Stimulated activated CD4-positive, alpha-beta T cell treated with anti-CD3 and anti-CD28 coated beads, Interleukin-1b, Interleukin-23, amount 100 ng/mL, for 24 hours (primary cell): ENCODE measurements at regions not wholly inside any gene's neighbourhood (a gene's known extent, or its start where the extent isn't known, plus 50 kb on each side); places are given as distances from the start of the nearest gene placed in this dataset.

Experiments used
- DNase-seq, 4 experiments: peaks; one replicate each; pipeline ENCODE4 v3.0.0-alpha.2; 2020; ENCODE audit warnings: low read depth in 4 of 4, low spot score in 1 of 4

DNA sequence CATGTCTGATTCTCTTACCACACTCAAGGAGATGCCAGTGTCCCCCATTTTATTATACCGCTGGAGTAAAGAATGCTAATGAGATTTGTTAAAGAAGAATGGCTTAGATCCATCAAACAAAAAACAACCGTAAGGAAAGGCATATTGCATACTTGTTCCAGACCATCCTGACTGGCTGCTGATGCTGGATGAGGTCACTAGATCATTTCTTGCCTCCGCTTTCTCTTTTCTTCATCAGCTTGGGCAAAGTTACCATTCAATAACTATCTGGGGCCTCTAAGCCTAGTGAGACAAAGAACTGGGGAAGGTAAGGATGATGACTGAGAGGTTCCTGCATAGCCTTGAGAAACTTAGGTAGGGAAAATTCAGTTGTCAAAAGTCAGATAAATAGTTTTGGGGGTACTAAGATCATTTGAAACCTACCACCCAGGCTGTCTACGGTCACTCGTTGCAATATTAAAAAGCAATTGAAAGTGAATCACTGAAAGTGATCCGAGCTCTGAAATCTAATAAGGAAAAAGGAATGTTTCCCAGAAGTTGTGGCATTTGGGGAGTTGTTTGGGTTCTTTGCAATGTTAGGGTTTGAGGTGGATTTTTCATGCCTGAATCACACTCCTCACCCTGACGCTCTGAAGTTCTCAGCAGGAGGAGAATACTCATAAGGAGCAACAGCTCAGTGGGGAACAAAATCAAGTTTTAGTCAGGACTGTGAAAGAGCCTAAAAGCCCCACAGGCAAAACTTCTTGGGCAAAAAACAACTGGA, 176.8 kb downstream of the HHIPL2 start:
- no peak for DNase-seq

DNA sequence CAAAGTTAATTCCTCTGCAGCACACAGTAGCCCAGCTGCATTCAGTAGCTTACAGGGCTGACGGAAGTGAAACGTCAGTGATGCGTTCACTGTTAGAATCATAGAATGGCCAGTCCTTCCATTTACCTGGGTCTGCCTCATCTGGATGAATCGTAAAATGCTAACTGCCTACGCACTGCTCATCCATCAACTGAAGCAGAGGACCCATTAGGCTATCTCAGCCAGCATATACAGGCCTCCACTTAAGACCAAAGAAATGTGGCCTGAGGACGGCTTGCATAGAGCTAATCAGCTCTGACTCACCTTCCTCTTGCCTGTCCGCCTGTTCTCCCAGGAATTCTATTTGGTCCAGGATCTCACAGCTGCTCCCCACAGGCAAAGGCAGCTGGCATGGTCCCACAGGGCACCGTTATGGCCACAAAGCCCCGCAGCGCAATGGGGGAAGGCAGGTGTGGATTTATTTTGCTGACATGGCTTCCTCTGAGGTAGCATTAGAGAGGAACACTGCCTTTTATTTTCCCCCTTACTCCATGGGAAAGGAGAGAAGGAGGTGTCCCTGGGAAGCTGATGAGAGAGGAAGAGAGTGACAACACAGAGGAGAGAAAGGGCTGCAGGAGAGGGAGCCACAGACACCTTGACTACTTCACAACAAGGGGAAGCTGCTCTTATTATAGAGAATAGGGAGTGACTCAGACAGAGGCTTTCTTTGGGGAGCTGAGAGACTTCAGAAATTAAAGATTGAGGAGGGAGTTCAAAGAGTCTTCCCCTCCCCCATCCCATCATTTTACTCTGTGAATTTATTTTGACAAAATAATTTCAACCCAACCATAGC, 177.6 kb downstream of the HHIPL2 start:
- no peak for DNase-seq

DNA sequence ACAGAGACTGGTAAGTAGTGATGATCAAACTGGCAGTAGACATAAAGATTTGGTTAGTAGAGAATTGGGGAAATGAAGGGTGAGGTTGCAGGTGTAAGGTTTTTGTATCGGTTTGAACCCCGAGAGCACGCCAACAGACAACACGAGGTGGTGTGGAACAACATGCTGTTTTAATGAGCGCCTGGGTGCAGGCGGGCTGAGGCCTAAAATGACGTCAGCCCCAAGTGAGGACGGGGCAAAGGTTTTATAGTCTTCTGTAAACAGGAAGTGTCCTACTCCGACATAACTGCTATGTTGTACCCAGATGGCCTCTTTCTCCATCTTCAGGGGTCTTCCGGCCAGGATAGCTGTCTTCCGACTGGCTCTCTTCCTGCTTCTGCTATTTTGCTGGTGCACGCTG, 178.8 kb downstream of the HHIPL2 start:
- no peak for DNase-seq

DNA sequence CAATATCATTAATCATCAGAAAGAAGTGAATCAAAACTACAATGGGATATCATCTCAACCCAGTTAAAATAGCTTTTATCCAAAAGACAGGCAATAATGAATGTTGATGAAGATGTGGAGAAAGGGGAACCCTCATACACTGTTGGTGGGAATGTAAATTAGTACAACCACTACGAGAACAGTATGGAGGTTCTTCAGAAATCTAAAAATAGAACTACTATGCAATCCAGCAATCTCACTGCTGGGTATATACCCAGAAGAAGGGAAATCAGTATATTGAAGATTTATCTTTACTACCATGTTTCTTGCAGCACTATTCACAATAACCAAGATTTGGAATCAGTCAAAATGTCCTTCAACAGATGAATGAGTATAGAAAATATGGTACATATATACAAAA, 189.8 kb downstream of the HHIPL2 start:
- no peak for DNase-seq

DNA sequence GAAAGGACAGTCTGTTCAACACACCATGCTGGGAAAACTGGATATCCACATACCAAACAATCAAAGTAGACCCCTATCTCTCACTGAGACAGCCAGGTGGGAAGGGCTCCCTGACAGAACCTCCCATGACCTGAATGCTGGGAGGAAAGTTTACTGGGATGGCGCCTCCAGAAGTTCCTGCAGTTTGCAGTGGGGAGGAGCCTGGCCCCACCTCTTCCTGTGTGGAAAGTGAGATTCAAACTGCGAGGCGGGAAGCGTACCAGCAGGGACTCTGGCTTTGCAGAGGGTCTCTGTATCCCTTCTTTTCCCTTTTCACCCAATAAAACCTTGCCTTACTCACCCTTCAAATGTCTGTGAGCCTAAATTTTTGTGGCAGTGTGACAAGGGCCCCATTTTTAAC, 190.7 kb downstream of the HHIPL2 start:
- DNase-seq, result no peak

DNA sequence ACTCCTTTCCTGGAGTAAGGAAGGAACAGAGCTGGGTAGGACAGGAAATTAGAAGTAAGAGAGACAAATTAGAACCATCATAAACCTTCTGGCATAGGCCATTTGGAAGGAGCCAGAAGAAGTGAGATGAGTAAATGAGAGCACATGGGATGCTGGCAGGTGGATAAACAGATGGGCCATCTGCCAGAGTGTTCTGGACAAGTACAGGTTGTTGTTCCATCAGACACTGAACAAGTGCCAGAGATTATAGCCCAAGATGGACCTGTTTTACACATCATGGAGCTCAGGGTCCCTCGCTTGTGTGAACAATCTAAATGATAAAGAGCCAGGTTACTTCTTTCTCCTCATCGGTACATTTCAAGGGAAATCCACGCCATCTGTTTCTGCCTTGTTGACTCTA, 200.3 kb downstream of the HHIPL2 start:
- DNase-seq, result no peak

DNA sequence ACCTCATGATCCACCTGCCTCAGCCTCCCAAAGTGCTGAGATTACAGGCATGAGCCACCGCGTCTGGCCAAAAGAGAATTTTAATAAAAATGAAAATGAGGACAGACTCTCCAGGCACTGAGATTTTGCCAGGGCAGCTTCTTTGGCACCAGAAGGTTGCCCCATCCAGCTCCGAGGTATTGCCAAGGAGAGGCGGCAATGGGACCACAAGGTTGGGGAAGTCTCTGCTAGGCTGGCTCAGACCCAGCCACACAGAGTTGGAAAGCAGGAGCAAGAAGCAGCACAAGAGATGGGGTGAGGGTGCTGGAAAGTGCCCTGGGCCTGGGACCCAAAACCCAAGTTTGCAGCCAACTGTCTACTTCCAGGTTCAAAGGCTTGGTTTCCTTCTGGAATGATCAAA, 200.9 kb downstream of the HHIPL2 start:
- no peak for DNase-seq

DNA sequence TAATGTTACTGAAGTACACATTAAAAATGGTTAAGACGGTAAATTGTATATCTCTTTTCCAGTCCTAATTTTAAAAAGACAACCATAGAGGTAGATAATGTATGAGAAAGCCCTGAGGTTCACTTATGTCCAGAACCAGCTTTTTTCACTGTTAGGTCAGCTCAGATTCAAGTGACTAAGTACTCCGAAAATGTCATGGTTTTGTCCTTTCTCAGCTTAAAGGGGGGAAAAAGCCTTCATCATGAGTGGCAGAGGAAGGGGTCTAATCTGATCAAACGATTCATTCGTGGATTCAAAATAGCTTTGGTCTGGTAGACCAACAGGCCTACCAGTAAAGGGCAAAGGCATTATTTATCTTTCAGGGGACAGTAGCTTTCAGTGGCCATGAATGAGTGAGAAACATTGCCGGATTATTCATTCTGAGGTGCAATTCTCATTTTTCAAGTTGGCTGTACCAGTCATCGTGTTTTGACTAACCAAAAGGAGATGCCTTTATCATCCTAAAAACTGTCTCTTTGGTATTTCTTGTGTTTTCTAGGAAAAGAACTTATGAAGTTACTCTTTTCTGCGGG, 208.4 kb downstream of the HHIPL2 start:
- DNase-seq, result no peak

DNA sequence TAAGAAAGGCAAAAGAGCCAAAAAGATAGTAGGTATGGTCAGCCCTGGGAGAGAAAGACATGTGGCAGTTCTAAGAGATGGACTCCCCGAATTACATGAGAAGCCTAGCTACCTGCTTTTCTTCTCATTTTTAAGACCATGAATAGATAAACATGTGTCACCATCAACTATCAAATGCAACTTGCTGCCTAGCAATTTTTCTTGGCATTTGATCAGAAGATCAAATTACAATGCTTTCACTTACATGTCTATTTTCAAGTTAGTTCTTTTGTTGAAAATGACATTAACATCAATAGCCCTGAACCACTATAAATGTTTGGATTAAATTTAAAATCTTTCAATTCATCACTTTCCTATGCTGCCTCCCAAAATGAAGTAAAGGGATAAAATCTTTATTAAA, 212.3 kb downstream of the HHIPL2 start:
- DNase-seq, result no peak

DNA sequence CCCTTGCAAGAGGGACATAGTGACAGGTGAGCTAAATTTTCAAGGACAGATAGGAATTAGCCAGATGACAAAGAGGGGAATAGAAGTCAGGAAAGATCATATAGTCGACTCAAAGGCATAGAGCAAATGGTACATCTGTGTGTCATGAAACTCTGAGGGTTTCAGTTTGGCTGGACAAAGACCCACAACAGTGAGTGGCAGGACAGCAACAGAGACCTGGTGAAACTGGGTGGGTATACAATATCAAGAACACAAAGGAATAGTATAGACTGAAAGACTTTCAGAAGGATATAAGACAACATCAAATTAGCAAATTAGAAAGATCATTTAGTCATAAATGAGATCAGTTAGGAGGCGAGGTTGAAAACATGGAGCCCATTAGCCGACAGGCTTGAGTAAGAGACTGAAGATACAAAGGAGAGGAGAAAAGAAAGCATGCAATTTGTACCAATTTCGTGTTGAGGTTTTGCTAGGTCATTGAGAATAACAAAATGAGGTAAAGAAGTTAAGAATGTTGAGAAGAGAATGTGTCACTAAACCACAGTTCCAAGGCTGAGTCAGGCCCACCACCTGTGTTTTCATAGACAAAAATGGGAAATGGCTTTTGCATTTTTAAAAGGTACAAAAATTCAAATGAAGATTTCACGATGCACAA, 213.8 kb downstream of the HHIPL2 start:
- DNase-seq, result no peak

DNA sequence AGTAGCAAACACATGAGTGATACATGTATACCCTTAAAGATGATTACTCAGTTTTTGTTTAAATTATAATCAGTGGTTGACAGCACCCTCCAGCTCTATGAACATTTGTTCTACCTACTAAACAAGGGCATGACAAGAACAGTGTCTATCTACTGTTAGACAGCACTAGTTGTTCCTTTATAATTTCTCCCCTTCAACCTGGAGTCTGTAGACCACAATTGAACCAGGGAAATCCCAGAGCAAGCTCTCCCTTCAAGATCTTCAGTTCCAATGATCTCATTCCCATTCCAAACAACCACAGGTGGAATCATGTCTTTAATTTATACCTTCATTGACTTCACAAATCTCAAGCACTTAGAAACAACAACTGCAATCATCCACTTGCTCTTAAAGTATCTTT, 216.1 kb downstream of the HHIPL2 start:
- no peak for DNase-seq

DNA sequence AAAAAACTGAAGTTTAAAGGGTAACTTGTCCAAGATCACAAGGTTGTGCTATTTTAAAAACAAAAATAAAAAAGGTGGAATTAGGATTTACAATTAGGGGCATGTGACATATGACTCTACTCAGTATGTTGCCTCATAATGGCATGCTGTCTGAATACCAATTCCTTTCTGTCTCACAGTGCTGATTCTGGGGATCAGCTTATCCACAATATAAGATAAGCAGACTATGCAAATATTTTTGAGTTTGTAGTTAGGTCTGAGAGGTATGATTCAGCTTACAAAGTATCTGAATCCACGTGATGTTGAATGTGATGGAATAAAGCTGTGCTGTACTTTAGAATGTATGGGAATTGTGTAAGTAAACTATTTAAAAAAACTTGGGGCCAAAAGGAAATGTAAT, 216.6 kb downstream of the HHIPL2 start:
- no peak for DNase-seq

DNA sequence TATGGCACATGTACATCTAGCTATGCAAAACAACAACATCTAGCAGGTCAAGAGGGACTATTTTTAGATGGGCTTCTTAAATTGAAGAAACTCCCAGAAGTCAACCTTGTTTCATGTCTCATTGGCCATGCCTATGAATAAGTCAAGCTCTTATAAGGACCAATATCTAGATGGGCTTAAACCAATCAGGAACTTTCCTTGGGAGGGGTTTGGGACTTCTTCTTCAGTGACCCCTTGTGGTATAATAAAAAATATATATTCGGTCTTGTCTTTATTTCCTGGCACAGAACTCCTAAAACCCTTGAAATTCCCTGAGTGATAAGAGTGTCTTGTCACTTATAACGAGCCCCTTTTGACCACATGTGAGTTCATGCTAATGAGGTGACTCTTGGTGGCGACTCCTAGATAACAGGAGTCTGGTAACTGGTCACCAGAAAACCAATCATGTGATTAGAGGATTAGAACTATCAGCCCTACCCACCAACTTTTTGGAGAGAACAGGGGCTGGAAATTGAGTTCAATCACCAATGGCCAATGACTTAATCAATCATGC, 218.3 kb downstream of the HHIPL2 start:
- DNase-seq, result no peak

DNA sequence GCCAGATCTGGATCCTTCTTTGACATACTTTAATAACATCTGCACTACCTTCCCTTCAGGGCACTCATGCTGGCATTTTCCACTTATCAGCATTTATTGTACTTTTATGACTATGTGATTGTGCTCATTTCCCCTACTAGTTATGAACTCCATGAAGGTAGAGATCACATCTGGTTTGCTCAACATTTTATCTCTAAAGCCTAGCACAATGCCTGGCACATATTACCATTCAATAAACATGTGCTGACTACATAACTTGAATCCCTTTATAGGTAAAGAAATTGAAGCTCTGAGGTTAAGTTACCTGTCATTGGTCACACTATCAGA, 221.2 kb downstream of the HHIPL2 start:
- DNase-seq, result no peak

DNA sequence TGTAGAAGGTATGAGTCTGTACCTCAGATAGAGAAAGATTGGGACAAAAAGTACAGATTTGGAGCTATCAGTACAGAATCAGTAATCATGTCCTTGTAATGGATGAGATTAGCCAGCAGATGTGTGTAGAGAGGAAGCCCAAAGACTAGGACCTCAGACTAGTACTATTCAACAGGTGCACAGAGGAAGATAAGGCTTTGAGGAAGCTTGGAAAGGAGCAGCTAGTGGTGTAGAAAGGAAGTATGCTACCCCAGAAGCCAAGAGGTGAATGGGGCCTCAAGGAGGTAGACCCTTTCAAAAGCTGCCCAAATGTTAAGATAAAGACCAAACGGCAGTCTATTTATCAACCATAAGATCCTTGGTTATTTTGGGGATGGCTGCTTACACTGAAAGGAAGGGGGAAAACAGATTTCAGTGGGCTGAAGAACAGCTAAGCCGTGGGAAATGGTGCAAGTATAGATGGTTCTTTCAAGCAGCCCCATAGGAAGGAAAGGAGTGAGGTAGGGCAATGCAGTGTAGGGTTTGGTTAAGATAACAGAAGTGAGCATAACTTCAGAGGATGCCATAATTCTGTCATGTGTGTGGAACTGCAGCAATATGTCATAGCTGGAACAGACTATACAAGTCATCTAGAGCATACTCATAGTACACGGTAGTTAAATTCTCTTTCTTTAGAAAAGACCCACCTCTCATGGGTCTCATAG, 221.7 kb downstream of the HHIPL2 start:
- DNase-seq, result no peak

DNA sequence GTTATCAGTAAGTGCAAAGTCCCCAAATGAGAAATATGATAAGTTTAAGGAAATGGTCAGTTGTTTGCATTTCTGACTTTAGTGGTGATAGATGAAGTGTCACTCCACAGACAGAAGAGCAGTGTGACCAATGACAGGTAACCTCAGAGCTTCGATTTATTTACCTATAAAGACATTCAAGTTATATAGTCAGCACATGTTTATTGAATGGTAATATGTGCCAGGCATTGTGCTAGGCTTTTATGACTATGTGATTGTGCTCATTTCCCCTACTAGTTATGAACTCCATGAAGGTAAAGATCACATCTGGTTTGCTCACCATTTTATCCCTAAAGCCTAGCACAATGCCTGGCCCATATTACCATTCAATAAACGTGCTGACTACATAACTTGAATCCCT, 222.4 kb downstream of the HHIPL2 start:
- DNase-seq, result no peak

DNA sequence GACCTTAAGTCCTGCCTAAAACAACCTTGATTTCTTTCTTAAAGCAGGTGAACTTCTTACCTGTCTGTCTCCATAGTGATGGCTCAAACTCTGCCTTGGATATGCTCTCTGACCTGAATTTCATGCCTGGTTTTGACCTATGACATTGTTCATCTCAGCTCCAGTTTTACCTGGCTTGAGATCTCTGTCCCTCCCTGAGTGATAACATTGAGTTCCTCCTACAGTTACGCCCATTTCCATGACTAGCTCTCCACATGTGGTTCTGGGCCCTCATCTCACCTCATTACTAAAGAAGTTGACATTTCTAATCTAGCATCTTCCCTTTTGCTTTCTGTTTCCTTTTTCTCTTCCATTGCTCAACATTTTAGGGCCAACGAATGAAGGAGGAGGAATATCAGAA, 233.1 kb downstream of the HHIPL2 start:
- no peak for DNase-seq

DNA sequence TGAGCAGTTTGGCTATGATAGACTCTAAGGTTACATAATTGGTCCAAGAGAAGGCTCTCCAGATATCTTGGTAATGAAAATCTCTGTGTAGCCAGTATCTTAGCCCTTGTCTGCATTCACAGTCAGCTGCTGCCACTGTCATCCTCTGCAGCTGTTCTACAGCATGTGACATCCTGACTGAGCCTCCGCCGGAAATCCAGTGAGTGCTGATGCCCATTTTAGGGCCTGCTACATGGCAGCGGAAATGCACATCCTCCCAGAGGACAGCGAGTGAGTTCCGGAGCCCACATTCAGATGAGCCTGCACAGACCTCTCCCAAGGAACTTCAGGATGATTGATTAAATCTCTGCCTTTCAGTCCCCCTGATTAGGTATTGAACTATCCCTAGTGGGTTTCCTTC, 237.1 kb downstream of the HHIPL2 start:
- DNase-seq, result no peak

DNA sequence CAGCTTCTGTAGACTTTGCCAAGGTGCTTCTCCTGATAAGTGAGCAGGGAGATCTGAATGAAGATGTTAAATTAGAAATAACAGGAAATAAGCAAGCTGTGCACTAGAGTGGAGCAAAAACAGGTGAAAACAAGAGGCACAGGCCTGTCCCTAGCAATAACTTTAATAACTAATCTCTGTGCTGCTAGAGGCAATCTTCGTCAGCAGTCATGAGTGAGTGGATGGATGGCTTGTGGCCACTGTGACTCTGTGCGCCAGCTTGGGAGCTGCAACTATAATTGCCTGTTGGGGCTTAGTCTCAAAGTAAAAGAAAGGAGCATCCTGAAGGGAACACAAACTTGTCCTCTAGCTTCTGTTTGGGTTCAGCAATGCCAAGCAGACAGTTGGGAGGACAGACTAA, 240.3 kb downstream of the HHIPL2 start:
- no peak for DNase-seq

DNA sequence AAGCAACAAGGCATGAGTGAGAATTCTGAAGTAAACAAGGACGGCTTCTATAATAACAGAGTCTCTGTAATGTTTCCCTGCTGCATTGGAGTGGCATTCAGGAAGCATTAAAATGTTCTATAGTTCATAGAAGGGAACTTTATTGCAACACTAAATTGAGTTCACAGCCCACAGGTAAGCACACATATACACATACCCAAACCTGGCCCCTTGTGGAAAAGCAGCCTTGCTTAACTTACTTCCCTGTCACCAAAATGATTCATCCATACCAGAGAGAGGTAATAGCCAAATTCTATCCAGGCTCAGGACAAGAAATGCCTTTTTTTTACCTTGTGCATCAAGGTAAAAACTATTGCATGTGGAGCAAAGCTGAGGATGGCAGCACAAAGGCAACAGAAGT, 241.4 kb downstream of the HHIPL2 start:
- no peak for DNase-seq

DNA sequence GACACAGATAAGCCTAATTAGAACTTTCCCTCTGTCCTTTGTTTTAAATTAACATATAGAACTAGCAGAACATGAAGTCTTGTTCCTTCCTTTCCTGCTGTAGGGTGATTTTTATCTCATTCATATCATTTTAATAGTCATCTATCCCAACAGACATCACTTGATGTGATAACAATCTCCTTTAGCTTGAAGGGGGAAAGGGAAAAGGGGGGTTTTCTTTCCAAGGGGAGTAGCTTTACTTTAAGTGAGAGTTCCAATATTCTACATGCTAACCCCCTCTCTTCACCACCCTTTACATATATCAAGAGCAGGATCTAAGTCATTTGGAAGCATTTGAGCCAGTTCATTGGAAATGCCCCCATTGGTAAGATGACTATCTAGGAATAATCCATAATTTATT, 241.9 kb downstream of the HHIPL2 start:
- no peak for DNase-seq
